GM12891 (cell line): ENCODE measurements at regions not wholly inside any gene's neighbourhood (a gene's known extent, or its start where the extent isn't known, plus 50 kb on each side); places are given as distances from the start of the nearest gene placed in this dataset.
A peak's percentile ranks its signal among the peaks of the same experiment; 100 is the strongest.
"Not testable (repeated sequence)": the region's sequence is repeated elsewhere in the genome, so short reads cannot be mapped to it uniquely, and the experiment has no call there.

ENCODE experiments used
- DNase-seq: peaks from one replicate; pipeline ENCODE4 v3.0.0; 2011; ENCODE audit warnings: low spot score; ENCODE audit not compliant: insufficient read length
- FAIRE-seq: peaks from 2 replicates; lab custom pipeline; 2011; peaks lifted over from hg19 to GRCh38; lab: Jason Lieb, UNC
- PAX5 ChIP-seq: IDR thresholded peaks from 2 replicates; pipeline ENCODE4 v1.6.1; 2011; ENCODE audit warnings: low read length, moderate library complexity, mild to moderate bottlenecking; ENCODE audit not compliant: insufficient read depth, severe bottlenecking
- POLR2A ChIP-seq: IDR thresholded peaks from 2 replicates; pipeline ENCODE4 v1.6.1; 2011; ENCODE audit warnings: low read depth, low read length, control low read depth
- POLR2AphosphoS5 ChIP-seq: IDR thresholded peaks from 2 replicates; pipeline ENCODE4 v1.6.1; 2011; ENCODE audit warnings: low read depth, low read length, control low read depth
- POU2F2 ChIP-seq: IDR thresholded peaks from 2 replicates; pipeline ENCODE4 v1.6.1; 2011; ENCODE audit warnings: low read depth, mild to moderate bottlenecking, control low read depth, low read length, moderate library complexity
- SPI1 ChIP-seq: IDR thresholded peaks from 2 replicates; pipeline ENCODE4 v1.6.1; 2011; ENCODE audit warnings: low read depth, low read length, control low read depth
- TAF1 ChIP-seq: IDR thresholded peaks from 2 replicates; pipeline ENCODE4 v1.6.1; 2011; ENCODE audit warnings: low read depth, low read length, control low read depth

- FAIRE-seq (peak; percentile 85), DNase-seq (no peak)
- TF ChIP-seq POLR2A, result no peak
- no peak for TF ChIP-seq POLR2AphosphoS5
- TF ChIP-seq PAX5, result no peak
- TF ChIP-seq TAF1, result no peak
- TF ChIP-seq POU2F2, result no peak
- no peak for TF ChIP-seq SPI1
Observed at GRCh38 chr11:47928426-47928825, 51.9 kb upstream of the PTPRJ start.

- TF ChIP-seq POLR2AphosphoS5 (no peak), SPI1 (no peak), POLR2A (no peak), POU2F2 (no peak), PAX5 (no peak), TAF1 (no peak)
- no peak for DNase-seq
- no peak for FAIRE-seq
Observed at GRCh38 chr11:47924184-47924691, 56.1 kb upstream of the PTPRJ start.

- TF ChIP-seq POLR2AphosphoS5 (no peak), POU2F2 (no peak), PAX5 (no peak), POLR2A (no peak), SPI1 (no peak), TAF1 (no peak)
- FAIRE-seq, result no peak
- DNase-seq, result no peak
Observed at GRCh38 chr11:47923667-47924066, 56.7 kb upstream of the PTPRJ start.

- not testable (repeated sequence) for FAIRE-seq
Observed at GRCh38 chr11:47921080-47921555, 59.2 kb upstream of the PTPRJ start.

GRCh38 chr11:47918882-47919495 is 61.4 kb upstream of the PTPRJ start:
- DNase-seq, result no peak
- no peak for FAIRE-seq

More at GRCh38 chr11:47921080-47921555, 59.2 kb upstream of the PTPRJ start:
- DNase-seq, result not testable (repeated sequence)

GRCh38 chr11:47918370-47918690 is 62.0 kb upstream of the PTPRJ start:
- TF ChIP-seq POLR2A (no peak), POLR2AphosphoS5 (no peak), POU2F2 (no peak), TAF1 (no peak)
- DNase-seq (no peak), FAIRE-seq (no peak)

More at GRCh38 chr11:47918882-47919495, 61.4 kb upstream of the PTPRJ start:
- no peak for TF ChIP-seq PAX5
- no peak for TF ChIP-seq POLR2A

- DNase-seq, result no peak
- no peak for FAIRE-seq
- TF ChIP-seq SPI1, result 0 out of 2 replicates have a peak, but pooled peaks have one; percentile 13
- no peak for TF ChIP-seq PAX5
Observed at GRCh38 chr11:47917599-47918369, 62.6 kb upstream of the PTPRJ start.

GRCh38 chr11:47916361-47916841 is 64.0 kb upstream of the PTPRJ start:
- no peak for FAIRE-seq
- DNase-seq, result no peak
- TF ChIP-seq TAF1 (no peak), POLR2A (no peak), POLR2AphosphoS5 (no peak), SPI1 (no peak), PAX5 (no peak), POU2F2 (no peak)

GRCh38 chr11:47915783-47916182 is 64.6 kb upstream of the PTPRJ start:
- no peak for FAIRE-seq
- no peak for TF ChIP-seq POLR2AphosphoS5
- no peak for TF ChIP-seq POLR2A
- no peak for TF ChIP-seq PAX5
- TF ChIP-seq TAF1, result no peak
- TF ChIP-seq POU2F2, result no peak
- no peak for DNase-seq

- FAIRE-seq, result no peak
- no peak for DNase-seq
Observed at GRCh38 chr11:47915374-47915773, 65.0 kb upstream of the PTPRJ start.

More at GRCh38 chr11:47915374-47915773, 65.0 kb upstream of the PTPRJ start:
- TF ChIP-seq PAX5 (no peak), SPI1 (no peak), POLR2A (no peak), POU2F2 (no peak), POLR2AphosphoS5 (no peak), TAF1 (no peak)
